Thyroid gland (tissue), 4 donors: ENCODE measurements at regions not wholly inside any gene's neighbourhood (a gene's known extent, or its start where the extent isn't known, plus 50 kb on each side); places are given as distances from the start of the nearest gene placed in this dataset.
"Not testable (repeated sequence)": the region's sequence is repeated elsewhere in the genome, so short reads cannot be mapped to it uniquely, and the experiment has no call there.

Experiments
- CTCF ChIP-seq, 6 experiments: fragments of 200-600 bp in 3 of 6; fragments of 450-650 bp in 3 of 6; sonication (generic) in 3 of 6; IDR thresholded peaks; one replicate each; pipeline ENCODE4 v1.5.1; 2016 to 2019; ENCODE audit warnings: antibody characterized with exemption in 6 of 6, mild to moderate bottlenecking in 2 of 6, inconsistent platforms in 1 of 6, moderate library complexity in 1 of 6
- POLR2A ChIP-seq, 2 donors: fragments of 450-650 bp; IDR thresholded peaks; one replicate each; pipeline ENCODE4 v1.6.1; 2017; ENCODE audit warnings: antibody characterized with exemption in 2 of 2, mild to moderate bottlenecking in 2 of 2, moderate library complexity in 1 of 2

GRCh38 chr21:19544493-19544892 lies 1140.9 kb upstream of the TMPRSS15 start:
- TF ChIP-seq POLR2A, CTCF (IDR thresholded peaks at IDR 0.05): not testable (repeated sequence)
